ENCODE measurements at regions not wholly inside any gene's neighbourhood (a gene's known extent, or its start where the extent isn't known, plus 50 kb on each side); places are given as distances from the start of the nearest gene placed in this dataset.

DNA sequence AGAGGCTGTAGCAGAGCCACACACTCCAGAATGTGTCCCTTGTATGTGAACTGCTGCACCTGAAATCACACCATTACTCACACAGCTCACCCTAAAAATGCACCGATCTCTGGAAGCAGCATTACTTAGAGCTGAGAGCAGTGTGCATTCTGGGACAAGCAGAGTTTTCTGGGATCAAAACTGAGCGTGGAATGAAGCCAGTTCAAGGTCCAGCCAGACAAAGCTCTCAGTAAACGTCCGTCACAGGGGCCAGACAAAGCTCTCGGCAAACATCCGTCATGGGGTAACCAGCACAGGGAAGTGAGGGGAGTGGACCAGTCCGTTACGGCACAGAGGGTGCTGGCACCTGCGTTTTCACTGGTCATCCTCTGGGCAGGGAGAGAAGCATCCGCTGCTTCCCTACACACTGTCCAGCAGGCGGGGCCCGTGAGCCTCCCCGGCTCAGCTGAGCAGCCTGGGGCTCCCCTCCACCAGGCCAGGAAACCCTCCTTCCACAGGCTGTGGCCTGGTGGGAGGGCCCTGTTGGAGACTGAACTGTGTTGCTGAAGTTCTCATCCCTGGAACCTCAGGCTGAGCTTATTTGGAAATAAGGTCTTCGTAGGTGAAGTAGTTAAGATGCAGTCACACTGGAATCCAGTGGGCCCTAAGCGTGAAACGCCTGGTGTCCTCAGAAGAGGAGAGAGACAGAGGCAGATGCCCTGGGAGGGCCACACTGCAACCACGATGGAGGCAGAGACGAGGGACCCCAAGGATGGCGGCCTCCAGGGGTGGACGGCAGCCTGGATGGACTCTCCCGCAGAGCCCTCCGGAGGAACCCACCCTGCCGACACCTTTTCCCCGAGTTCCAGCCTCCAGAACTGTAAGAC is 883.9 kb downstream of the BRD1 start (continued):
- TF ChIP-seq ZNF746 (CRISPR knock-in tag; IDR thresholded peaks at IDR 0.05), result peak; percentile 57; the same call in 1 of the 2 replicates
- no peak; the same call in 1 of the 2 replicates for TF ChIP-seq PRMT3 (CRISPR knock-in tag; IDR thresholded peaks at IDR 0.05; ENCODE audit: borderline replicate concordance, low read depth)
- TF ChIP-seq, protein P1, sequence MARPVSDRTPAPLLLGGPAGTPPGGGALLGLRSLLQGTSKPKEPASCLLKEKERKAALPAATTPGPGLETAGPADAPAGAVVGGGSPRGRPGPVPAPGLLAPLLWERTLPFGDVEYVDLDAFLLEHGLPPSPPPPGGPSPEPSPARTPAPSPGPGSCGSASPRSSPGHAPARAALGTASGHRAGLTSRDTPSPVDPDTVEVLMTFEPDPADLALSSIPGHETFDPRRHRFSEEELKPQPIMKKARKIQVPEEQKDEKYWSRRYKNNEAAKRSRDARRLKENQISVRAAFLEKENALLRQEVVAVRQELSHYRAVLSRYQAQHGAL (CRISPR knock-in tag; IDR thresholded peaks at IDR 0.05; ENCODE audit: not compliant biosample characterization), result no peak
- TF ChIP-seq, protein P2, sequence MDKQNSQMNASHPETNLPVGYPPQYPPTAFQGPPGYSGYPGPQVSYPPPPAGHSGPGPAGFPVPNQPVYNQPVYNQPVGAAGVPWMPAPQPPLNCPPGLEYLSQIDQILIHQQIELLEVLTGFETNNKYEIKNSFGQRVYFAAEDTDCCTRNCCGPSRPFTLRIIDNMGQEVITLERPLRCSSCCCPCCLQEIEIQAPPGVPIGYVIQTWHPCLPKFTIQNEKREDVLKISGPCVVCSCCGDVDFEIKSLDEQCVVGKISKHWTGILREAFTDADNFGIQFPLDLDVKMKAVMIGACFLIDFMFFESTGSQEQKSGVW (CRISPR knock-in tag; IDR thresholded peaks at IDR 0.05; ENCODE audit: borderline replicate concordance), result no peak
- TF ChIP-seq TP53 (CRISPR knock-in tag; conservative IDR thresholded peaks at IDR 0.05), result no peak
- TF ChIP-seq ZNF615 (CRISPR knock-in tag; IDR thresholded peaks at IDR 0.05; ENCODE audit: borderline replicate concordance), result no peak
- peak; percentile 67; the same call in 1 of the 2 replicates for TF ChIP-seq MXD4 (CRISPR knock-in tag; IDR thresholded peaks at IDR 0.05)
- TF ChIP-seq, protein P3, sequence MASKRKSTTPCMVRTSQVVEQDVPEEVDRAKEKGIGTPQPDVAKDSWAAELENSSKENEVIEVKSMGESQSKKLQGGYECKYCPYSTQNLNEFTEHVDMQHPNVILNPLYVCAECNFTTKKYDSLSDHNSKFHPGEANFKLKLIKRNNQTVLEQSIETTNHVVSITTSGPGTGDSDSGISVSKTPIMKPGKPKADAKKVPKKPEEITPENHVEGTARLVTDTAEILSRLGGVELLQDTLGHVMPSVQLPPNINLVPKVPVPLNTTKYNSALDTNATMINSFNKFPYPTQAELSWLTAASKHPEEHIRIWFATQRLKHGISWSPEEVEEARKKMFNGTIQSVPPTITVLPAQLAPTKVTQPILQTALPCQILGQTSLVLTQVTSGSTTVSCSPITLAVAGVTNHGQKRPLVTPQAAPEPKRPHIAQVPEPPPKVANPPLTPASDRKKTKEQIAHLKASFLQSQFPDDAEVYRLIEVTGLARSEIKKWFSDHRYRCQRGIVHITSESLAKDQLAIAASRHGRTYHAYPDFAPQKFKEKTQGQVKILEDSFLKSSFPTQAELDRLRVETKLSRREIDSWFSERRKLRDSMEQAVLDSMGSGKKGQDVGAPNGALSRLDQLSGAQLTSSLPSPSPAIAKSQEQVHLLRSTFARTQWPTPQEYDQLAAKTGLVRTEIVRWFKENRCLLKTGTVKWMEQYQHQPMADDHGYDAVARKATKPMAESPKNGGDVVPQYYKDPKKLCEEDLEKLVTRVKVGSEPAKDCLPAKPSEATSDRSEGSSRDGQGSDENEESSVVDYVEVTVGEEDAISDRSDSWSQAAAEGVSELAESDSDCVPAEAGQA (IDR thresholded peaks at IDR 0.05; ENCODE audit: low read depth), result 0 out of 2 replicates have a peak, but pooled peaks have one; percentile 46
- TF ChIP-seq, protein P3 (CRISPR knock-in tag; IDR thresholded peaks at IDR 0.05; ENCODE audit: borderline replicate concordance), result no peak
- TF ChIP-seq, protein P4, sequence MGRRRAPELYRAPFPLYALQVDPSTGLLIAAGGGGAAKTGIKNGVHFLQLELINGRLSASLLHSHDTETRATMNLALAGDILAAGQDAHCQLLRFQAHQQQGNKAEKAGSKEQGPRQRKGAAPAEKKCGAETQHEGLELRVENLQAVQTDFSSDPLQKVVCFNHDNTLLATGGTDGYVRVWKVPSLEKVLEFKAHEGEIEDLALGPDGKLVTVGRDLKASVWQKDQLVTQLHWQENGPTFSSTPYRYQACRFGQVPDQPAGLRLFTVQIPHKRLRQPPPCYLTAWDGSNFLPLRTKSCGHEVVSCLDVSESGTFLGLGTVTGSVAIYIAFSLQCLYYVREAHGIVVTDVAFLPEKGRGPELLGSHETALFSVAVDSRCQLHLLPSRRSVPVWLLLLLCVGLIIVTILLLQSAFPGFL (CRISPR knock-in tag; IDR thresholded peaks at IDR 0.05), result no peak
- TF ChIP-seq, protein P5, sequence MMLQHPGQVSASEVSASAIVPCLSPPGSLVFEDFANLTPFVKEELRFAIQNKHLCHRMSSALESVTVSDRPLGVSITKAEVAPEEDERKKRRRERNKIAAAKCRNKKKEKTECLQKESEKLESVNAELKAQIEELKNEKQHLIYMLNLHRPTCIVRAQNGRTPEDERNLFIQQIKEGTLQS (CRISPR knock-in tag; IDR thresholded peaks at IDR 0.05), result 0 out of 2 replicates have a peak, but pooled peaks have one; percentile 56
- no peak for TF ChIP-seq ZNF670 (CRISPR knock-in tag; IDR thresholded peaks at IDR 0.05; ENCODE audit: borderline replicate concordance)
- TF ChIP-seq HHEX (CRISPR knock-in tag; IDR thresholded peaks at IDR 0.05), result no peak
- TF ChIP-seq TRIM24 (CRISPR knock-in tag; IDR thresholded peaks at IDR 0.05), result no peak
- TF ChIP-seq ZNF510 (CRISPR knock-in tag; IDR thresholded peaks at IDR 0.05; ENCODE audit: low read depth), result 0 out of 2 replicates have a peak, but pooled peaks have one; percentile 36
- TF ChIP-seq NONO (IDR thresholded peaks at IDR 0.05), result no peak
- TF ChIP-seq NONO (CRISPR knock-in tag; conservative IDR thresholded peaks at IDR 0.05), result peak; percentile 86
- TF ChIP-seq ATF7 (IDR thresholded peaks at IDR 0.05), result no peak
- no peak for TF ChIP-seq ATF7 (CRISPR knock-in tag; IDR thresholded peaks at IDR 0.05)

Measured in HepG2 (cell line).